HCT116 (cell line): ENCODE measurements at regions not wholly inside any gene's neighbourhood (a gene's known extent, or its start where the extent isn't known, plus 50 kb on each side); places are given as distances from the start of the nearest gene placed in this dataset.

Experiments used
- ATAC-seq: fragments of 200-7000 bp; cut with Tn5 transposase; 2 replicates; pipeline ENCODE4 v1.9.1; 2020; ENCODE audit warnings: mild to moderate bottlenecking, moderate library complexity
- BruUV-seq: library from RNA; stranded (reverse); fragments of 400-500 nt; replicated peaks from 2 replicates; lab custom pipeline; 2021; lab: Mats Ljungman, UMichigan
- CTCF ChIA-PET: fragments of 300-600 bp; sonication (Branson Sonifier 250); formaldehyde crosslinking; loops from one replicate; lab custom pipeline; 2021; ENCODE audit warnings: antibody characterized with exemption; lab: Charles Lee
- POLR2A ChIA-PET: fragments of 300-600, 350-600 bp; sonication (Branson Sonifier 250); formaldehyde crosslinking; loops from one replicate; lab custom pipeline; 2021; ENCODE audit warnings: antibody characterized with exemption; lab: Charles Lee
- RAD21 ChIA-PET, 2 experiments: fragments of 300-600 bp; sonication (Branson Sonifier 250); formaldehyde crosslinking; loops; one replicate each; lab custom pipeline; 2023; ENCODE audit warnings: low total read pairs in 2 of 2; ENCODE audit not compliant: uncharacterized antibody in 2 of 2, unreplicated experiment in 2 of 2, low non-redundant PET in 1 of 2; lab: Charles Lee
- DNase-seq: peaks from one replicate; pipeline ENCODE4 v3.0.0-alpha.2; 2010; ENCODE audit warnings: low read depth, low spot score
- H2AFZ ChIP-seq: fragments of 200-600 bp; shearing (Covaris generic), sonication (generic); 2 replicates; pipeline ENCODE4 v1.6.1; 2017; ENCODE audit warnings: low read depth, mixed run types, mixed read lengths, antibody characterized with exemption, low read length; ENCODE audit not compliant: poor library complexity, severe bottlenecking
- H3K27ac ChIP-seq: 2 replicates; pipeline ENCODE4 v1.5.1; 2012; ENCODE audit warnings: low read depth, low read length
- H3K27me3 ChIP-seq: fragments of 200-600 bp; sonication (generic); 2 replicates; pipeline ENCODE4 v1.6.1; 2016; ENCODE audit warnings: mixed run types, low read length, mixed read lengths; ENCODE audit not compliant: insufficient read depth
- H3K36me3 ChIP-seq, 2 experiments: fragments of 200-500 bp in 1 of 2; fragments of 200-600 bp in 1 of 2; sonication (Bioruptor generic) in 1 of 2; sonication (generic) in 1 of 2; 2 replicates each; pipeline versions ENCODE4 v1.5.1 to v1.6.1; 2014 to 2016; ENCODE audit warnings: low read length in 2 of 2, inconsistent platforms in 1 of 2, mixed read lengths in 1 of 2, mixed run types in 1 of 2; ENCODE audit not compliant: insufficient read depth in 2 of 2, control insufficient read depth in 1 of 2
- H3K4me1 ChIP-seq, 2 experiments: fragments of 200-600 bp in 1 of 2; sonication (generic) in 1 of 2; 2 replicates each; pipeline versions ENCODE4 v1.5.1 to v1.6.1; 2012 to 2017; ENCODE audit warnings: low read length in 2 of 2, inconsistent platforms in 1 of 2, mild to moderate bottlenecking in 1 of 2, mixed read lengths in 1 of 2, mixed run types in 1 of 2, moderate library complexity in 1 of 2; ENCODE audit not compliant: insufficient read depth in 2 of 2, control insufficient read depth in 1 of 2
- H3K4me2 ChIP-seq: fragments of 200-600 bp; sonication (generic); 2 replicates; pipeline ENCODE4 v1.6.1; 2017; ENCODE audit warnings: mixed run types, low read length, mixed read lengths
- H3K4me3 ChIP-seq, 2 experiments: fragments of 200-600 bp in 1 of 2; sonication (generic) in 1 of 2; replicated peaks in 1 of 2; 2 replicates each; pipeline ENCODE4 v1.5.1; 2011 to 2016; ENCODE audit warnings: low read length in 2 of 2, control low read depth in 1 of 2, low read depth in 1 of 2, mild to moderate bottlenecking in 1 of 2, mixed read lengths in 1 of 2, mixed run types in 1 of 2
- H3K79me2 ChIP-seq: fragments of 200-600 bp; sonication (generic); 2 replicates; pipeline ENCODE4 v1.6.1; 2017; ENCODE audit warnings: mild to moderate bottlenecking, mixed run types, low read length, moderate library complexity, mixed read lengths; ENCODE audit not compliant: insufficient read depth
- H3K9ac ChIP-seq: fragments of 200-600 bp; sonication (generic); 2 replicates; pipeline ENCODE4 v1.6.1; 2016; ENCODE audit warnings: low read length, mixed read lengths
- H3K9me2 ChIP-seq: fragments of 200-600 bp; sonication (generic), shearing (Covaris generic); 2 replicates; pipeline ENCODE4 v1.6.1; 2017; ENCODE audit warnings: mixed run types, mild to moderate bottlenecking, moderate library complexity; ENCODE audit not compliant: insufficient read depth
- H3K9me3 ChIP-seq, 2 experiments: fragments of 200-500 bp in 1 of 2; fragments of 200-600 bp in 1 of 2; sonication (Bioruptor generic) in 1 of 2; sonication (generic) in 1 of 2; 2 replicates each; pipeline ENCODE4 v1.6.1; 2014 to 2017; ENCODE audit warnings: low read length in 2 of 2, mixed read lengths in 2 of 2, inconsistent platforms in 1 of 2, low read depth in 1 of 2, mild to moderate bottlenecking in 1 of 2, mixed run types in 1 of 2, moderate library complexity in 1 of 2; ENCODE audit not compliant: control insufficient read depth in 1 of 2, insufficient read depth in 1 of 2
- H4K20me1 ChIP-seq: fragments of 200-600 bp; sonication (generic), shearing (Covaris generic); 2 replicates; pipeline ENCODE4 v1.6.1; 2017; ENCODE audit warnings: mixed run types, mild to moderate bottlenecking, moderate library complexity; ENCODE audit not compliant: insufficient read depth
- ATF3 ChIP-seq: IDR thresholded peaks from 2 replicates; pipeline ENCODE4 v1.6.1; 2012
- CBX3 ChIP-seq: IDR thresholded peaks from 2 replicates; pipeline ENCODE4 v1.6.1; 2012; ENCODE audit warnings: low read depth
- CTCF ChIP-seq, 3 experiments: fragments of 200-600 bp in 1 of 3; sonication (generic) in 1 of 3; IDR thresholded peaks in 2 of 3; conservative IDR thresholded peaks in 1 of 3; 2 replicates each; pipeline ENCODE4 v1.5.1; 2012 to 2017; ENCODE audit warnings: low read depth in 2 of 3, low read length in 2 of 3, antibody characterized with exemption in 1 of 3, borderline replicate concordance in 1 of 3, control low read depth in 1 of 3, mild to moderate bottlenecking in 1 of 3, mixed read lengths in 1 of 3, mixed run types in 1 of 3, moderate library complexity in 1 of 3; ENCODE audit not compliant: insufficient read depth in 1 of 3
- EGR1 ChIP-seq: IDR thresholded peaks from 2 replicates; pipeline ENCODE4 v1.6.1; 2012; ENCODE audit warnings: low read depth
- ELF1 ChIP-seq: IDR thresholded peaks from 2 replicates; pipeline ENCODE4 v1.6.1; 2012; ENCODE audit warnings: low read depth, borderline replicate concordance
- EZH2 ChIP-seq: fragments of 200-600 bp; sonication (generic); IDR thresholded peaks from 2 replicates; pipeline ENCODE4 v1.6.1; 2017; ENCODE audit warnings: antibody characterized with exemption, mixed run types
- EZH2phosphoT487 ChIP-seq: fragments of 200-600 bp; IDR thresholded peaks from 2 replicates; pipeline ENCODE4 v1.6.1; 2018; ENCODE audit warnings: antibody characterized with exemption, borderline replicate concordance
- JUND ChIP-seq: IDR thresholded peaks from 2 replicates; pipeline ENCODE4 v1.6.1; 2012
- MAX ChIP-seq: IDR thresholded peaks from 2 replicates; pipeline ENCODE4 v1.6.1; 2012
- POLR2AphosphoS5 ChIP-seq: IDR thresholded peaks from 2 replicates; pipeline ENCODE4 v1.6.1; 2011; ENCODE audit warnings: mild to moderate bottlenecking, low read depth, low read length, moderate library complexity
- RAD21 ChIP-seq: IDR thresholded peaks from 2 replicates; pipeline ENCODE4 v1.6.1; 2012; ENCODE audit warnings: low read depth, mild to moderate bottlenecking
- REST ChIP-seq: IDR thresholded peaks from 2 replicates; pipeline ENCODE4 v1.6.1; 2012; ENCODE audit warnings: low read depth
- SIN3A ChIP-seq: IDR thresholded peaks from 2 replicates; pipeline ENCODE4 v1.6.1; 2012; ENCODE audit warnings: low read depth
- SRF ChIP-seq: IDR thresholded peaks from 2 replicates; pipeline ENCODE4 v1.6.1; 2012; ENCODE audit warnings: low read depth
- TCF7L2 ChIP-seq: IDR thresholded peaks from 2 replicates; pipeline ENCODE4 v1.7.0; 2011; ENCODE audit warnings: borderline replicate concordance, inconsistent platforms; ENCODE audit not compliant: insufficient read depth, insufficient read length; ENCODE audit errors: extremely low read depth
- YY1 ChIP-seq: IDR thresholded peaks from 2 replicates; pipeline ENCODE4 v1.6.1; 2011; ENCODE audit warnings: low read length, low read depth, moderate library complexity, mild to moderate bottlenecking; ENCODE audit not compliant: insufficient replicate concordance; ENCODE audit errors: extremely low read depth
- ZBTB33 ChIP-seq: IDR thresholded peaks from 2 replicates; pipeline ENCODE4 v1.6.1; 2011; ENCODE audit warnings: mild to moderate bottlenecking, low read length, moderate library complexity; ENCODE audit not compliant: insufficient replicate concordance; ENCODE audit errors: extremely low read depth
- ZFX ChIP-seq: fragments of 450-650 bp; IDR thresholded peaks from 2 replicates; pipeline ENCODE4 v1.6.1; 2017
- ZNF274 ChIP-seq: fragments of 200-500 bp; sonication (Bioruptor generic); IDR thresholded peaks from 2 replicates; pipeline ENCODE4 v1.6.1; 2014; ENCODE audit warnings: mild to moderate bottlenecking, low read depth, low read length, inconsistent platforms
- intact Hi-C: fragments of 100-400 bp; cut with micrococcal nuclease; formaldehyde crosslinking; loops from 2 replicates; pipeline ENCODE4 v1.10.0; 2022

- Histone ChIP-seq H3K79me2 (no peaks in the 10 kb centered on the region), H3K9ac (no peak overlapping the region), H3K27me3 (no peaks in the 10 kb centered on the region), H3K27ac (no peak overlapping the region), H3K9me3 (peaks cover 0 to 3% of the 10 kb centered on the region in 2 experiments; a peak in 2 of 4 replicates), H3K36me3 (no peaks in the 10 kb centered on the region), H3K4me3 (no peak overlapping the region), H4K20me1 (no peaks in the 10 kb centered on the region)
- CTCF ChIA-PET, result no interaction called here
- POLR2A ChIA-PET, result no interaction called here
- no TSS peak for BruUV-seq
- intact Hi-C loops, result no loop called here
- no peak for TF ChIP-seq YY1
- no peak for TF ChIP-seq SRF
- no peak for TF ChIP-seq JUND
- TF ChIP-seq SIN3A, result no peak
- no peak for TF ChIP-seq REST
- no peak for TF ChIP-seq EZH2phosphoT487
- no peak for TF ChIP-seq ZBTB33
- TF ChIP-seq ZFX, result no peak
- TF ChIP-seq CBX3, result no peak
- no peak for TF ChIP-seq CTCF (IDR thresholded peaks at IDR 0.05 in 2 of 3, conservative IDR thresholded peaks at IDR 0.05 in 1 of 3; ENCODE audit: borderline replicate concordance in 1 of 3, insufficient read depth in 1 of 3, low read depth in 2 of 3, low read length in 2 of 3)
- no peak for TF ChIP-seq ZNF274
- no peak for TF ChIP-seq ATF3
- no peak for TF ChIP-seq RAD21
- TF ChIP-seq TCF7L2, result no peak
- TF ChIP-seq EGR1, result no peak
- no peak for TF ChIP-seq ELF1
- TF ChIP-seq MAX, result no peak
- no peak for TF ChIP-seq EZH2
- no peak for TF ChIP-seq POLR2AphosphoS5
- TF ChIP-seq, all 23 proteins: peak for 0
- Histone ChIP-seq H3K4me1 (no peaks in the 10 kb centered on the region), H3K4me2 (no peak overlapping the region), H2AFZ (no peak overlapping the region), H3K9me2 (no peaks in the 10 kb centered on the region)
- RAD21 ChIA-PET, result no interaction called here
- DNase-seq (no peak), ATAC-seq (no peak)
Measured at GRCh38 chr5:125258615-125259014, 512.2 kb upstream of the ZNF608 start.
